GM23338 (cell line): ENCODE measurements at regions not wholly inside any gene's neighbourhood (a gene's known extent, or its start where the extent isn't known, plus 50 kb on each side); places are given as distances from the start of the nearest gene placed in this dataset.

ENCODE experiments used
- CREB1 ChIP-seq: fragments of 250-450 bp; sonication (Bioruptor Pico); IDR thresholded peaks from 2 replicates; pipeline ENCODE4 v1.5.0; 2020; ENCODE audit warnings: low read depth, mild to moderate bottlenecking, moderate library complexity
- CTCF ChIP-seq, 2 experiments: fragments of 200-600 bp in 1 of 2; sonication (generic) in 1 of 2; conservative IDR thresholded peaks; 2 replicates each; pipeline versions ENCODE4 v1.5.1 to v1.6.1; 2016 to 2017; ENCODE audit warnings: antibody characterized with exemption in 2 of 2, low read depth in 2 of 2, mild to moderate bottlenecking in 2 of 2, moderate library complexity in 1 of 2
- ETS1 ChIP-seq: IDR thresholded peaks from 2 replicates; pipeline ENCODE4 v1.6.1; 2016; ENCODE audit warnings: antibody characterized with exemption
- EZH2 ChIP-seq: fragments of 200-600 bp; sonication (generic); IDR thresholded peaks from one replicate; pipeline ENCODE4 v1.8.0; 2017; ENCODE audit warnings: antibody characterized with exemption, mild to moderate bottlenecking, low read depth; ENCODE audit not compliant: unreplicated experiment
- EZH2phosphoT487 ChIP-seq: fragments of 200-600 bp; sonication (generic); IDR thresholded peaks from one replicate; pipeline ENCODE4 v1.8.1; 2018; ENCODE audit warnings: antibody characterized with exemption; ENCODE audit not compliant: unreplicated experiment
- JUNB ChIP-seq: IDR thresholded peaks from one replicate; pipeline ENCODE4 v1.6.1; 2016; ENCODE audit warnings: antibody characterized with exemption; ENCODE audit not compliant: unreplicated experiment
- NANOG ChIP-seq: IDR thresholded peaks from 2 replicates; pipeline ENCODE4 v1.6.1; 2016; ENCODE audit warnings: antibody characterized with exemption, borderline replicate concordance
- POLR2AphosphoS5 ChIP-seq: IDR thresholded peaks from 2 replicates; pipeline ENCODE4 v1.6.1; 2016; ENCODE audit warnings: antibody characterized with exemption, low read depth
- REST ChIP-seq: IDR thresholded peaks from one replicate; pipeline ENCODE4 v1.6.1; 2018; ENCODE audit warnings: antibody characterized with exemption; ENCODE audit not compliant: unreplicated experiment
- STAT1 ChIP-seq: IDR thresholded peaks from one replicate; pipeline ENCODE4 v1.6.1; 2016; ENCODE audit warnings: antibody characterized with exemption; ENCODE audit not compliant: unreplicated experiment
- ZNF331 ChIP-seq: fragments of 250-450 bp; sonication (Bioruptor Pico); IDR thresholded peaks from 2 replicates; pipeline ENCODE4 v1.5.0; 2020; ENCODE audit warnings: low read depth, mild to moderate bottlenecking, moderate library complexity

GRCh38 chr3:107438671-107439070, 61.4 kb downstream of the CCDC54 start:
- TF ChIP-seq CTCF (conservative IDR thresholded peaks at IDR 0.05; ENCODE audit: low read depth in 2 of 2) (no peak), EZH2phosphoT487 (no peak), POLR2AphosphoS5 (no peak), REST (no peak), EZH2 (no peak), NANOG (no peak), STAT1 (no peak), ETS1 (no peak), JUNB (no peak), ZNF331 (no peak), CREB1 (no peak)
